ENCODE measurements at regions not wholly inside any gene's neighbourhood (a gene's known extent, or its start where the extent isn't known, plus 50 kb on each side); places are given as distances from the start of the nearest gene placed in this dataset.

DNA sequence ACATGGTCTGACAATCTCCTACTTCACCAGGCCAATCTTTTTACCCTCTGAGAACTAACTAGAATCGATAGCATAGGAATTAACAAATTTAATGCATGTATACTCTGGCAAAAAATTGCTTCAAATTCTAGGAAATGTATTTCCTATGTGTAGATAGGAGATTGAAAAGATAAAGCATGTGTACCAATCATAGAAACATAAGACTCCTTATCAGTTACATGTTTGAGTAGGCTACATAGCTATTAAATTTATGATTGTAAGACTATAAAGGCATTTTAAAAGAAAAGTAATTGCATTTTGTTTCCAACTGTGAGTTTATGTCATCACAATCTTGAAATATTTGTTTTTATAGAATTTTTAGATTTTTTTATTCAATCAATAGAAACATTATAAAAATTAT, 196.6 kb upstream of the HEY2 start:
- Histone ChIP-seq H3K4me1 (replicated peaks in 1 of 4; ENCODE audit: control insufficient read depth in 3 of 4, insufficient read depth in 4 of 4, low read length in 3 of 4) (peaks cover 0 to 11% (median 1%) of the 10 kb centered on the region in 4 experiments; a peak in 3 of 7 replicates), H4K20me1 (replicated peaks in 1 of 2; ENCODE audit: control insufficient read depth in 1 of 2, insufficient read depth in 2 of 2, low read length in 2 of 2) (no peaks in the 10 kb centered on the region), H3K18ac (ENCODE audit: extremely low read depth, low read length) (no peak overlapping the region), H3K4ac (replicated peaks; ENCODE audit: insufficient read length, low read depth, low read length) (no peak overlapping the region), H2BK120ac (replicated peaks; ENCODE audit: low read depth, low read length) (no peak overlapping the region), H4K5ac (ENCODE audit: insufficient read length, low read depth, low read length) (no peak overlapping the region), H3K9ac (replicated peaks in 1 of 4; ENCODE audit: extremely low read depth in 1 of 4, low read depth in 3 of 4, low read length in 3 of 4) (no peak overlapping the region), H2AK5ac (ENCODE audit: low read depth, low read length) (no peak overlapping the region), H3K4me3 (ENCODE audit: extremely low read depth in 1 of 4, insufficient read depth in 2 of 4, low read depth in 3 of 4, low read length in 4 of 4) (no peak overlapping the region), H3K14ac (ENCODE audit: insufficient read length) (no peak overlapping the region), H3K23me2 (ENCODE audit: low read depth, low read length) (no peaks in the 10 kb centered on the region), H2BK12ac (ENCODE audit: low read depth, low read length) (no peak overlapping the region), H2BK20ac (ENCODE audit: low read length) (no peak overlapping the region), H2BK15ac (ENCODE audit: low read length) (no peak overlapping the region), H3K23ac (ENCODE audit: insufficient read length) (no peak overlapping the region), H2AFZ (ENCODE audit: low read length) (no peak overlapping the region), H3K4me2 (ENCODE audit: insufficient read depth in 1 of 2, low read depth in 2 of 2, low read length in 2 of 2) (no peak overlapping the region), H3K27me3 (replicated peaks in 1 of 4; ENCODE audit: control insufficient read depth in 3 of 4, extremely low read depth in 1 of 4, insufficient read depth in 3 of 4, low read length in 3 of 4) (no peaks in the 10 kb centered on the region; a peak in 1 of 7 replicates), H3K27ac (ENCODE audit: low read depth, low read length) (no peak overlapping the region), H3K56ac (replicated peaks; ENCODE audit: insufficient read length, low read depth, low read length) (no peak overlapping the region), H4K8ac (ENCODE audit: extremely low read depth, insufficient read depth, low read length) (no peak overlapping the region), H3K9me3 (ENCODE audit: insufficient read depth in 2 of 2, low read depth in 1 of 2, low read length in 1 of 2) (no peaks in the 10 kb centered on the region), H4K91ac (replicated peaks; ENCODE audit: insufficient read length, low read length) (no peak overlapping the region), H3K79me1 (ENCODE audit: low read depth, low read length) (no peaks in the 10 kb centered on the region), H2BK5ac (ENCODE audit: low read depth, low read length) (no peak overlapping the region), H3K36me3 (ENCODE audit: control insufficient read depth in 2 of 4, insufficient read depth in 4 of 4, low read length in 3 of 4) (no peaks in the 10 kb centered on the region; a peak in 1 of 8 replicates), H3K79me2 (ENCODE audit: control insufficient read depth in 1 of 2, insufficient read depth in 2 of 2, low read length in 2 of 2) (no peaks in the 10 kb centered on the region)
- CTCF ChIA-PET (ENCODE audit: partially characterized antibody) = interaction anchor here (1.1 kb wide), 1 partner anchor 21 kb away, joined by 3 read pairs; no protein-coding TSS in a partner anchor
- FAIRE-seq (no peak), DNase-seq (ENCODE audit: low read depth in 1 of 2, low spot score in 2 of 2) (no peak)
- 95% methylated on average over 1 of the region's 1 CpG; no CpG with 5 or more reads in 1 of the 2 experiments for WGBS, 2 experiments (ENCODE audit: extremely low coverage in 1 of 2, insufficient coverage in 1 of 2, insufficient read length in 1 of 2, insufficient replicate concordance in 2 of 2, low coverage in 1 of 2, low lambda C conversion rate in 2 of 2, missing lambda C conversion rate in 1 of 2)
- POLR2A ChIA-PET (ENCODE audit: partially characterized antibody) = no interaction called here
- TF ChIP-seq POLR2AphosphoS5 (IDR thresholded peaks at IDR 0.05; ENCODE audit: low read depth, low read length) = no peak
- no peak for TF ChIP-seq SRF (IDR thresholded peaks at IDR 0.05; ENCODE audit: low read depth, low read length)
- TF ChIP-seq KDM1A (IDR thresholded peaks at IDR 0.05; ENCODE audit: borderline replicate concordance, low read length) = no peak
- TF ChIP-seq, protein P1, sequence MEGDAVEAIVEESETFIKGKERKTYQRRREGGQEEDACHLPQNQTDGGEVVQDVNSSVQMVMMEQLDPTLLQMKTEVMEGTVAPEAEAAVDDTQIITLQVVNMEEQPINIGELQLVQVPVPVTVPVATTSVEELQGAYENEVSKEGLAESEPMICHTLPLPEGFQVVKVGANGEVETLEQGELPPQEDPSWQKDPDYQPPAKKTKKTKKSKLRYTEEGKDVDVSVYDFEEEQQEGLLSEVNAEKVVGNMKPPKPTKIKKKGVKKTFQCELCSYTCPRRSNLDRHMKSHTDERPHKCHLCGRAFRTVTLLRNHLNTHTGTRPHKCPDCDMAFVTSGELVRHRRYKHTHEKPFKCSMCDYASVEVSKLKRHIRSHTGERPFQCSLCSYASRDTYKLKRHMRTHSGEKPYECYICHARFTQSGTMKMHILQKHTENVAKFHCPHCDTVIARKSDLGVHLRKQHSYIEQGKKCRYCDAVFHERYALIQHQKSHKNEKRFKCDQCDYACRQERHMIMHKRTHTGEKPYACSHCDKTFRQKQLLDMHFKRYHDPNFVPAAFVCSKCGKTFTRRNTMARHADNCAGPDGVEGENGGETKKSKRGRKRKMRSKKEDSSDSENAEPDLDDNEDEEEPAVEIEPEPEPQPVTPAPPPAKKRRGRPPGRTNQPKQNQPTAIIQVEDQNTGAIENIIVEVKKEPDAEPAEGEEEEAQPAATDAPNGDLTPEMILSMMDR (IDR thresholded peaks at IDR 0.05; ENCODE audit: control extremely low read depth in 1 of 3, insufficient read depth in 1 of 3, low read depth in 1 of 3, low read length in 3 of 3) = no peak
- TF ChIP-seq MAFK (IDR thresholded peaks at IDR 0.05; ENCODE audit: low read depth, low read length) = no peak
- no peak for TF ChIP-seq SIRT6 (IDR thresholded peaks at IDR 0.05; ENCODE audit: low read length)
- TF ChIP-seq, protein P2, sequence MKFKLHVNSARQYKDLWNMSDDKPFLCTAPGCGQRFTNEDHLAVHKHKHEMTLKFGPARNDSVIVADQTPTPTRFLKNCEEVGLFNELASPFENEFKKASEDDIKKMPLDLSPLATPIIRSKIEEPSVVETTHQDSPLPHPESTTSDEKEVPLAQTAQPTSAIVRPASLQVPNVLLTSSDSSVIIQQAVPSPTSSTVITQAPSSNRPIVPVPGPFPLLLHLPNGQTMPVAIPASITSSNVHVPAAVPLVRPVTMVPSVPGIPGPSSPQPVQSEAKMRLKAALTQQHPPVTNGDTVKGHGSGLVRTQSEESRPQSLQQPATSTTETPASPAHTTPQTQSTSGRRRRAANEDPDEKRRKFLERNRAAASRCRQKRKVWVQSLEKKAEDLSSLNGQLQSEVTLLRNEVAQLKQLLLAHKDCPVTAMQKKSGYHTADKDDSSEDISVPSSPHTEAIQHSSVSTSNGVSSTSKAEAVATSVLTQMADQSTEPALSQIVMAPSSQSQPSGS (IDR thresholded peaks at IDR 0.05; ENCODE audit: low read length) = no peak
- no peak for TF ChIP-seq TCF12 (IDR thresholded peaks at IDR 0.05; ENCODE audit: low read depth, low read length)
- no peak for TF ChIP-seq CHD1 (IDR thresholded peaks at IDR 0.05; ENCODE audit: low read depth, low read length)
- TF ChIP-seq FOSL1 (IDR thresholded peaks at IDR 0.05; ENCODE audit: insufficient read depth, low read depth, low read length) = no peak
- TF ChIP-seq SUZ12 (IDR thresholded peaks at IDR 0.05; ENCODE audit: low read length) = no peak

Data from H1 (cell line).